IMR-90 (cell line): ENCODE measurements at regions not wholly inside any gene's neighbourhood (a gene's known extent, or its start where the extent isn't known, plus 50 kb on each side); places are given as distances from the start of the nearest gene placed in this dataset.

Experiments
- ATAC-seq: fragments of 200-7000 bp; cut with Tn5 transposase; 2 replicates; pipeline ENCODE4 v1.9.1; 2020; ENCODE audit warnings: low read depth, mild to moderate bottlenecking, moderate library complexity
- BruUV-seq: library from RNA; stranded (reverse); fragments of 400-500 nt; replicated peaks from 2 replicates; lab custom pipeline; 2021; lab: Mats Ljungman, UMichigan
- CTCF ChIA-PET: fragments of 300-600 bp; formaldehyde crosslinking; extraction: SDS; loops from one replicate; lab custom pipeline; 2021; ENCODE audit warnings: antibody characterized with exemption; lab: Yijun Ruan, JAX
- POLR2A ChIA-PET: fragments of 300-600 bp; sonication (Branson Sonifier 250); formaldehyde crosslinking; loops from one replicate; lab custom pipeline; 2022; ENCODE audit warnings: antibody characterized with exemption; ENCODE audit not compliant: unreplicated experiment; lab: Charles Lee
- DNase-seq: peaks from one replicate; pipeline ENCODE4 v3.0.0; 2013
- H2AFZ ChIP-seq: replicated peaks from 2 replicates; pipeline ENCODE3; 2013; ENCODE audit warnings: low read length, mild to moderate bottlenecking; ENCODE audit not compliant: poor library complexity
- H2AK5ac ChIP-seq: 2 replicates; pipeline ENCODE4 v1.6.1; 2013; ENCODE audit warnings: low read depth, low read length, inconsistent platforms
- H2AK9ac ChIP-seq: replicated peaks from 2 replicates; pipeline ENCODE3; 2013; ENCODE audit warnings: mild to moderate bottlenecking, low read depth, low read length, moderate library complexity; ENCODE audit not compliant: poor library complexity
- H2BK120ac ChIP-seq: 2 replicates; pipeline ENCODE4 v1.6.1; 2013; ENCODE audit warnings: low read depth, low read length, inconsistent platforms
- H2BK15ac ChIP-seq: 3 replicates; pipeline ENCODE4 v1.6.1; 2013; ENCODE audit warnings: low read depth, low read length, inconsistent platforms
- H2BK20ac ChIP-seq: 2 replicates; pipeline ENCODE4 v1.6.1; 2013; ENCODE audit warnings: low read depth, mild to moderate bottlenecking, inconsistent platforms, low read length, moderate library complexity
- H2BK5ac ChIP-seq: 2 replicates; pipeline ENCODE4 v1.6.1; 2013; ENCODE audit warnings: mild to moderate bottlenecking, low read depth, low read length, inconsistent platforms; ENCODE audit not compliant: poor library complexity, severe bottlenecking
- H3K14ac ChIP-seq: replicated peaks from 2 replicates; pipeline ENCODE4 v1.6.1; 2013; ENCODE audit warnings: low read depth, low read length, inconsistent platforms
- H3K18ac ChIP-seq: 2 replicates; pipeline ENCODE4 v1.6.1; 2013; ENCODE audit warnings: low read depth, low read length, control low read depth
- H3K23ac ChIP-seq: 2 replicates; pipeline ENCODE4 v1.6.1; 2013; ENCODE audit warnings: low read depth, low read length, inconsistent platforms
- H3K27ac ChIP-seq: 2 replicates; pipeline ENCODE4 v1.5.1; 2013; ENCODE audit warnings: mild to moderate bottlenecking, control low read depth, low read length; ENCODE audit not compliant: insufficient read depth
- H3K27me3 ChIP-seq: 2 replicates; pipeline ENCODE4 v1.6.1; 2013; ENCODE audit warnings: low read length; ENCODE audit not compliant: control insufficient read depth, insufficient read depth
- H3K36me3 ChIP-seq: 2 replicates; pipeline ENCODE4 v1.6.1; 2013; ENCODE audit warnings: low read length, mixed read lengths; ENCODE audit not compliant: control insufficient read depth, insufficient read depth
- H3K4ac ChIP-seq: 2 replicates; pipeline ENCODE4 v1.6.1; 2013; ENCODE audit warnings: low read depth, low read length, inconsistent platforms
- H3K4me1 ChIP-seq: 2 replicates; pipeline ENCODE4 v1.6.1; 2013; ENCODE audit warnings: low read length, mixed read lengths; ENCODE audit not compliant: control insufficient read depth, insufficient read depth
- H3K4me2 ChIP-seq: 2 replicates; pipeline ENCODE4 v1.6.1; 2013; ENCODE audit warnings: low read depth, mild to moderate bottlenecking, control low read depth, low read length, moderate library complexity
- H3K4me3 ChIP-seq: 2 replicates; pipeline ENCODE4 v1.5.1; 2013; ENCODE audit warnings: low read depth, mild to moderate bottlenecking, control low read depth, low read length, moderate library complexity; ENCODE audit not compliant: insufficient read depth
- H3K56ac ChIP-seq: 2 replicates; pipeline ENCODE4 v1.6.1; 2013; ENCODE audit warnings: low read length, inconsistent platforms; ENCODE audit not compliant: insufficient read depth; ENCODE audit errors: extremely low read depth
- H3K79me1 ChIP-seq, 2 experiments: 2 replicates each; pipeline ENCODE4 v1.6.1; 2013; ENCODE audit warnings: low read length in 2 of 2, inconsistent platforms in 1 of 2, low read depth in 1 of 2
- H3K9ac ChIP-seq: 2 replicates; pipeline ENCODE4 v1.6.1; 2013; ENCODE audit warnings: low read depth, low read length, control low read depth
- H3K9me1 ChIP-seq: 2 replicates; pipeline ENCODE4 v1.6.1; 2013; ENCODE audit warnings: low read length, inconsistent platforms; ENCODE audit not compliant: insufficient read depth
- H3K9me3 ChIP-seq: 2 replicates; pipeline ENCODE4 v1.6.1; 2013; ENCODE audit warnings: low read length; ENCODE audit not compliant: control insufficient read depth, insufficient read depth
- H4K20me1 ChIP-seq: 2 replicates; pipeline ENCODE4 v1.6.1; 2013; ENCODE audit warnings: low read length, inconsistent platforms; ENCODE audit not compliant: insufficient read depth
- H4K5ac ChIP-seq: 2 replicates; pipeline ENCODE4 v1.6.1; 2013; ENCODE audit warnings: mild to moderate bottlenecking, low read depth, low read length, control low read depth
- H4K8ac ChIP-seq, 2 experiments: 2 replicates each; pipeline ENCODE4 v1.6.1; 2013; ENCODE audit warnings: low read depth in 2 of 2, low read length in 2 of 2, control low read depth in 1 of 2, inconsistent platforms in 1 of 2
- H4K91ac ChIP-seq: 2 replicates; pipeline ENCODE4 v1.6.1; 2013; ENCODE audit warnings: low read depth, low read length, inconsistent platforms; ENCODE audit not compliant: insufficient read depth
- ELK1 ChIP-seq: fragments of 150-350 bp; IDR thresholded peaks from 2 replicates; pipeline ENCODE4 v1.6.1; 2016; ENCODE audit warnings: low read depth, mild to moderate bottlenecking, low read length, moderate library complexity, borderline replicate concordance
- MAFK ChIP-seq: IDR thresholded peaks from 2 replicates; pipeline ENCODE4 v1.6.1; 2012; ENCODE audit warnings: low read depth, low read length, improper control_type of control experiment
- NFE2L2 ChIP-seq: fragments of 150-350 bp; IDR thresholded peaks from 2 replicates; pipeline ENCODE4 v1.6.1; 2016; ENCODE audit warnings: low read depth, mild to moderate bottlenecking, low read length
- RAD21 ChIP-seq: IDR thresholded peaks from 2 replicates; pipeline ENCODE4 v1.6.1; 2012; ENCODE audit warnings: low read length, improper control_type of control experiment
- dilution Hi-C: fragments of 300-500 bp; cut with HindIII; formaldehyde crosslinking; loops from one replicate; pipeline ENCODE4 v1.14.3; 2018; ENCODE audit warnings: low sequenced_read_pairs; ENCODE audit not compliant: unreplicated experiment
- in situ Hi-C: fragments of 300-500 bp; cut with MboI; formaldehyde crosslinking; loops from 3 replicates; pipeline ENCODE4 v1.14.3; 2019; ENCODE audit warnings: low sequenced_read_pairs, inconsistent platforms, mixed read lengths
- intact Hi-C: fragments of 100-400 bp; cut with micrococcal nuclease; formaldehyde crosslinking; loops from 2 replicates; pipeline ENCODE4 v1.10.0; 2022

DNA sequence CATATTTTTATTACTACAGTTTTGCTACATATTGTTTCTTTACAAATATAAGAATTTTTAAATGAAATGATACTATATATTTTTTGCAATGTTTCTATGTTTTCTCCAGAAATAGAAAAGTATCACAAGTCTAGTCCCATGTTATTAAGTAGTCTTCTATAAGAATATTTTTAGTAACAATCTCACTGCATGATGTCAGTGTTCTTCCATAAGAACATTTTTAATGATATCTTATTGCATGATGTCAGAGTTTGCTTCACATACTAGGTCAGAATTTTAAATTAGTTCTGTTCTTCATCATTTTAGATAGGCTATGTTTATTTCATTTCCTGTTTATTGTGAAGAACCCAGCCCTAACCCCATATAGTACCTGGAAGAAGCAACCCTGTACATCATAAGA is 265.3 kb upstream of the IL12A start:
- Histone ChIP-seq H4K8ac (no peak overlapping the region), H3K23ac (no peak overlapping the region), H3K9me1 (peaks cover 3% of the 10 kb centered on the region; the same call in 1 of the 2 replicates), H3K36me3 (no peaks in the 10 kb centered on the region), H3K27ac (no peak overlapping the region), H3K18ac (no peak overlapping the region), H3K9ac (no peak overlapping the region), H2AK5ac (no peak overlapping the region), H2BK120ac (no peak overlapping the region), H3K4ac (no peak overlapping the region), H4K91ac (no peak overlapping the region), H3K9me3 (no peaks in the 10 kb centered on the region), H3K56ac (no peak overlapping the region), H2AFZ (no peak overlapping the region), H4K5ac (no peak overlapping the region), H2AK9ac (no peak overlapping the region), H3K4me3 (no peak overlapping the region), H4K20me1 (no peaks in the 10 kb centered on the region), H2BK5ac (no peak overlapping the region), H3K27me3 (no peaks in the 10 kb centered on the region), H2BK15ac (no peak overlapping the region), H3K4me2 (no peak overlapping the region), H2BK20ac (no peak overlapping the region), H3K14ac (no peak overlapping the region), H3K79me1 (no peaks in the 10 kb centered on the region), H3K4me1 (peaks cover 4% of the 10 kb centered on the region)
- no peak for ATAC-seq
- intact Hi-C loops (no loop called here), dilution Hi-C loops (no loop called here), in situ Hi-C loops (no loop called here)
- DNase-seq = no peak
- BruUV-seq = no TSS peak
- CTCF ChIA-PET = no interaction called here
- TF ChIP-seq NFE2L2 (no peak), MAFK (no peak), RAD21 (no peak), ELK1 (no peak)
- POLR2A ChIA-PET = no interaction called here
